CD1c-positive myeloid dendritic cell (primary cell): ENCODE measurements at regions not wholly inside any gene's neighbourhood (a gene's known extent, or its start where the extent isn't known, plus 50 kb on each side); places are given as distances from the start of the nearest gene placed in this dataset.

Experiments used
- DNase-seq: peaks from one replicate; pipeline ENCODE4 v3.0.0-alpha.2; 2016; ENCODE audit errors: extremely low spot score

DNA sequence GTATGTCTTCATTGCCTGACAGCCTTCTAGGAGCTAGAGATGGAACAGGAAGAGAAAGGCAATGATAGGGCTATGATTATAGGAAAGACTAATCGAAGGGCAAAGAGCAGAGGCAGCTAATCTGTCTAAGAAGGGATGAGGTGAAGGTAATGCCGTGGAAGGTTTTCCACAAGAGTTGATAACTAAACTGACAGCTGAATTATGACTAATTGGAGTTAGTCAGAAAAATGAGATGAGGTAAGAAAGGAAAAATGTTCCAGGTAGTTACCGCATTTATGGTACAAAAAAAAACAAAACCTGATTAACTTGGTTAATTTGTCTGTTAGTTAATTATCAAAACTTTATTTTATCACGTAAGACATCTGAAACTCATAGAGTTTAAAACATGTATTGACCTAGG, 260.3 kb downstream of the SLITRK6 start:
- no peak for DNase-seq

GRCh38 chr13:85537601-85538000, 261.6 kb downstream of the SLITRK6 start:
- no peak for DNase-seq

DNA sequence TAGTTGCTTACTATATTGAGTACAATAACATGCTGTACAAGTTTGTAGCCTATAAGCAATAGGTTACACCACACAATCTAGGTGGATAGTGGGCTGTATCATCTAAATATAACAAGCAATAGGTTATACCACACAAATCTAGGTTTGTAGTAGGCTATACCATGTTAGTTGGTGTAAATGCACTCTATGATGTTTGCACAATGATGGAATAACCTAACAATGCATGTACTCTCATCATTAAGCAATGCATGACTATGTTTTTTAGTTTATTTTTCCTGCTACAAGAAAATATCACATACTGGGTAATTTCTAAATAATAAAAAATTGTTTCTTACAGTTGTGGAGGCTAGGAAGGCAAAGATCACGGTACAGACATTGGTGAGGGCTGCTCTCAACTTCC, 262.5 kb downstream of the SLITRK6 start:
- no peak for DNase-seq

- no peak for DNase-seq
Observed at GRCh38 chr13:85535316-85536084, 263.7 kb downstream of the SLITRK6 start.

GRCh38 chr13:85533911-85534310, 265.3 kb downstream of the SLITRK6 start:
- DNase-seq: no peak

- no peak for DNase-seq
Observed at GRCh38 chr13:85529218-85529594, 270.0 kb downstream of the SLITRK6 start.

GRCh38 chr13:85528491-85529217, 270.6 kb downstream of the SLITRK6 start:
- no peak for DNase-seq

GRCh38 chr13:85527316-85527715, 271.9 kb downstream of the SLITRK6 start:
- no peak for DNase-seq

- DNase-seq: no peak
Observed at GRCh38 chr13:85525411-85525810, 273.8 kb downstream of the SLITRK6 start.

- DNase-seq: no peak
Observed at GRCh38 chr13:85521657-85522056, 277.6 kb downstream of the SLITRK6 start.

DNA sequence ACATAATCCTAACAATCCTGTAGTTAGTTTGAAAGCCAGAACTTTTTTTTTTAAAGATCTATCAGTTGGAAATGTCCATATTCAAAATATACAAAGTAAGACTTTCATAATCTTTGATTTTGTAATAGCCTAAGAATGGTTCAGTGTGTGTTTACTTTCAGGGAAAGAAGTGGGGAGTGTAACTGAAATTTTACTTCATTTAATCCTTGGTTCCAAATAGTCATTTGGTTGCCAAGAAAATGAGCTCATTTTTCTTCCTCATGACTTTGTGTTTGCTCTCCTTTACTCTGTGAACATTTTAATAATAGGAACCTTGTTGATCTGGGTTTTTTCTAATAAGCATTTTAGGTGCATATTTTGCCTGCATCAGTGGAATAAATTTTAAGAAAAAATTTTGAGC, 278.8 kb downstream of the SLITRK6 start:
- no peak for DNase-seq

- DNase-seq: no peak
Observed at GRCh38 chr13:85519363-85519762, 279.9 kb downstream of the SLITRK6 start.

GRCh38 chr13:85512421-85512820, 286.8 kb downstream of the SLITRK6 start:
- no peak for DNase-seq

- DNase-seq: no peak
Observed at GRCh38 chr13:85509512-85509911, 289.7 kb downstream of the SLITRK6 start.

- DNase-seq: no peak
Observed at GRCh38 chr13:85508683-85509329, 290.4 kb downstream of the SLITRK6 start.

DNA sequence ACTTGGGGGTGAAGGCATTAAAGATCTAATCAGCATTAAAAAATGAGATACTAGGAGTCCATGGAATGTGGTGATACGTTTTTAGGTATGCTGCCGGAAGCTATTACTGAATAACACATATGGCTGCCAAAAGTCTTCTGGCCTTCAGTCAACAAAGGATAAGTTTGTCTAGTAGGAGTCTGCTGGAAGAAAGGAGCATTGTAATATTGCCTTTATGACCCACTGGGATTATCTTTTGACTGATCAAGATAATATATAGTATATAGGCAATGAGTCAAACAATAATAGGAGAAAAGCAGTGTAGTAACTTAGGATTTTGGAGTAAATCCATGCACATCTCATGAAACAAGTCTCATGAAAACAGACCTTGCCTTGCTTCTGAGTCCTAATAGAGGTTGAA, 295.4 kb downstream of the SLITRK6 start:
- no peak for DNase-seq

- no peak for DNase-seq
Observed at GRCh38 chr13:85501616-85502015, 297.6 kb downstream of the SLITRK6 start.

GRCh38 chr13:85500696-85501256, 298.4 kb downstream of the SLITRK6 start:
- DNase-seq: no peak

DNA sequence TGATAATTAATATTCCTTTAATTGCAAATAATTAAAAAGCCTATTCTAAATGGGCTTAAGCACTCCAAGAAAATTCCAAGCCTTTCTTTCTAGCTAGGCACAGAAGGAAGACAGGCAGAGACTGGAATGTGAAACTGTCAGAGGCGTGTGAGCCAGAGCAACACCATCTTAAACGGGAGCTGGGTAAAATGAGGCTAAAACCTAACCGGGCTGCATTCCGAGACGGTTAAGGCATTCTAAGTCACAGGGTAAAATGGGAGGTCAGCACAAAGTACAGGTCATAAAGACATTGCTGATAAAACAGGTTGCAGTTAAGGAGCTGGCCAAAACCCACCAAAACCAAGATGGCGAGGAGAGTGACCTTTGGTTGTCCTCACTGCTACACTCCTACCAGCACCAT, 300.4 kb downstream of the SLITRK6 start:
- DNase-seq: no peak

DNA sequence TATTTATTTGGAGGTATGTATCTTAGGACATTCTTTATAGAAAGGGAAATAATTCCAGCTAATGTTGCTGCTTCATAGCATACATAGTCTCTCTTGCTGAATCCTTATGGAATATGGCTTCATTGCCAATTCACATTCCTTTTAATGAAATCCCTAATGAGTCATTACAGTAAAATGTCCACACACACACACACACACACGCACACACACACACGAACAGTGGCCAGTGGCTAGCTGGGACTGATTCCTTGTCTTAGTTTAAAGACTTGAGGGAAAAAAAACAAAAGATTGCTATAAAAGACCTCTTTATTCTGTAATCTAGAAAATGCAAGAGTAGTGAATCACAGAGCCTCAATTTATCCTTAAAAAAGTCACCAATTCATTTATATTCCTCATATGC, 301.6 kb downstream of the SLITRK6 start:
- DNase-seq: no peak

- DNase-seq: no peak
Observed at GRCh38 chr13:85492283-85492682, 306.9 kb downstream of the SLITRK6 start.

- DNase-seq: no peak
Observed at GRCh38 chr13:85486663-85487062, 312.6 kb downstream of the SLITRK6 start.

DNA sequence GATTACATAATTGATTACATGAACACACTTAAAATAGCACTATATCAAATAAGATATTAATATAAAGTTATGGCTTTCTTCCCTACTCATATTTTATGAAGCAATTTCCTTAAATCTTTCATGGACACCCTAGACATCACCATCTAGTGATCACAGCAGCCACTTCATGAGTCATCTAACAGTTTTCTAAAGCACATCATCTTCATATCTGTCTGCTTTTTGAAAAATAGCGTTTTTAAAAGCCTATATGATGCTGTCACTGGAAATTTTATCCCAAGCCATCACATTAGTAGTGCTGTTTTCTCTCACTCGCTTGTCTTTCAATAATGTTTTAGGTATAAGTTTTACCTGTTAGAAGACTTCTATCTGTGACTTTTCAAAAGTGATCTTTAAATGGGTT, 326.1 kb downstream of the SLITRK6 start:
- no peak for DNase-seq
